IMR-90 (cell line): ENCODE measurements at regions not wholly inside any gene's neighbourhood (a gene's known extent, or its start where the extent isn't known, plus 50 kb on each side); places are given as distances from the start of the nearest gene placed in this dataset.

Experiments used
- ATAC-seq: fragments of 200-7000 bp; cut with Tn5 transposase; 2 replicates; pipeline ENCODE4 v1.9.1; 2020; ENCODE audit warnings: low read depth, mild to moderate bottlenecking, moderate library complexity
- BruUV-seq: library from RNA; stranded (reverse); fragments of 400-500 nt; replicated peaks from 2 replicates; lab custom pipeline; 2021; lab: Mats Ljungman, UMichigan
- CTCF ChIA-PET: fragments of 300-600 bp; formaldehyde crosslinking; extraction: SDS; loops from one replicate; lab custom pipeline; 2021; ENCODE audit warnings: antibody characterized with exemption; lab: Yijun Ruan, JAX
- POLR2A ChIA-PET: fragments of 300-600 bp; sonication (Branson Sonifier 250); formaldehyde crosslinking; loops from one replicate; lab custom pipeline; 2022; ENCODE audit warnings: antibody characterized with exemption; ENCODE audit not compliant: unreplicated experiment; lab: Charles Lee
- DNase-seq: peaks from one replicate; pipeline ENCODE4 v3.0.0; 2013
- H2AFZ ChIP-seq: replicated peaks from 2 replicates; pipeline ENCODE3; 2013; ENCODE audit warnings: low read length, mild to moderate bottlenecking; ENCODE audit not compliant: poor library complexity
- H2AK5ac ChIP-seq: 2 replicates; pipeline ENCODE4 v1.6.1; 2013; ENCODE audit warnings: low read depth, low read length, inconsistent platforms
- H2AK9ac ChIP-seq: replicated peaks from 2 replicates; pipeline ENCODE3; 2013; ENCODE audit warnings: mild to moderate bottlenecking, low read depth, low read length, moderate library complexity; ENCODE audit not compliant: poor library complexity
- H2BK120ac ChIP-seq: 2 replicates; pipeline ENCODE4 v1.6.1; 2013; ENCODE audit warnings: low read depth, low read length, inconsistent platforms
- H2BK15ac ChIP-seq: 3 replicates; pipeline ENCODE4 v1.6.1; 2013; ENCODE audit warnings: low read depth, low read length, inconsistent platforms
- H2BK20ac ChIP-seq: 2 replicates; pipeline ENCODE4 v1.6.1; 2013; ENCODE audit warnings: low read depth, mild to moderate bottlenecking, inconsistent platforms, low read length, moderate library complexity
- H2BK5ac ChIP-seq: 2 replicates; pipeline ENCODE4 v1.6.1; 2013; ENCODE audit warnings: mild to moderate bottlenecking, low read depth, low read length, inconsistent platforms; ENCODE audit not compliant: poor library complexity, severe bottlenecking
- H3K14ac ChIP-seq: replicated peaks from 2 replicates; pipeline ENCODE4 v1.6.1; 2013; ENCODE audit warnings: low read depth, low read length, inconsistent platforms
- H3K18ac ChIP-seq: 2 replicates; pipeline ENCODE4 v1.6.1; 2013; ENCODE audit warnings: low read depth, low read length, control low read depth
- H3K23ac ChIP-seq: 2 replicates; pipeline ENCODE4 v1.6.1; 2013; ENCODE audit warnings: low read depth, low read length, inconsistent platforms
- H3K27ac ChIP-seq: 2 replicates; pipeline ENCODE4 v1.5.1; 2013; ENCODE audit warnings: mild to moderate bottlenecking, control low read depth, low read length; ENCODE audit not compliant: insufficient read depth
- H3K27me3 ChIP-seq: 2 replicates; pipeline ENCODE4 v1.6.1; 2013; ENCODE audit warnings: low read length; ENCODE audit not compliant: control insufficient read depth, insufficient read depth
- H3K36me3 ChIP-seq: 2 replicates; pipeline ENCODE4 v1.6.1; 2013; ENCODE audit warnings: low read length, mixed read lengths; ENCODE audit not compliant: control insufficient read depth, insufficient read depth
- H3K4ac ChIP-seq: 2 replicates; pipeline ENCODE4 v1.6.1; 2013; ENCODE audit warnings: low read depth, low read length, inconsistent platforms
- H3K4me1 ChIP-seq: 2 replicates; pipeline ENCODE4 v1.6.1; 2013; ENCODE audit warnings: low read length, mixed read lengths; ENCODE audit not compliant: control insufficient read depth, insufficient read depth
- H3K4me2 ChIP-seq: 2 replicates; pipeline ENCODE4 v1.6.1; 2013; ENCODE audit warnings: low read depth, mild to moderate bottlenecking, control low read depth, low read length, moderate library complexity
- H3K4me3 ChIP-seq: 2 replicates; pipeline ENCODE4 v1.5.1; 2013; ENCODE audit warnings: low read depth, mild to moderate bottlenecking, control low read depth, low read length, moderate library complexity; ENCODE audit not compliant: insufficient read depth
- H3K56ac ChIP-seq: 2 replicates; pipeline ENCODE4 v1.6.1; 2013; ENCODE audit warnings: low read length, inconsistent platforms; ENCODE audit not compliant: insufficient read depth; ENCODE audit errors: extremely low read depth
- H3K79me1 ChIP-seq, 2 experiments: 2 replicates each; pipeline ENCODE4 v1.6.1; 2013; ENCODE audit warnings: low read length in 2 of 2, inconsistent platforms in 1 of 2, low read depth in 1 of 2
- H3K9ac ChIP-seq: 2 replicates; pipeline ENCODE4 v1.6.1; 2013; ENCODE audit warnings: low read depth, low read length, control low read depth
- H3K9me1 ChIP-seq: 2 replicates; pipeline ENCODE4 v1.6.1; 2013; ENCODE audit warnings: low read length, inconsistent platforms; ENCODE audit not compliant: insufficient read depth
- H3K9me3 ChIP-seq: 2 replicates; pipeline ENCODE4 v1.6.1; 2013; ENCODE audit warnings: low read length; ENCODE audit not compliant: control insufficient read depth, insufficient read depth
- H4K20me1 ChIP-seq: 2 replicates; pipeline ENCODE4 v1.6.1; 2013; ENCODE audit warnings: low read length, inconsistent platforms; ENCODE audit not compliant: insufficient read depth
- H4K5ac ChIP-seq: 2 replicates; pipeline ENCODE4 v1.6.1; 2013; ENCODE audit warnings: mild to moderate bottlenecking, low read depth, low read length, control low read depth
- H4K8ac ChIP-seq, 2 experiments: 2 replicates each; pipeline ENCODE4 v1.6.1; 2013; ENCODE audit warnings: low read depth in 2 of 2, low read length in 2 of 2, control low read depth in 1 of 2, inconsistent platforms in 1 of 2
- H4K91ac ChIP-seq: 2 replicates; pipeline ENCODE4 v1.6.1; 2013; ENCODE audit warnings: low read depth, low read length, inconsistent platforms; ENCODE audit not compliant: insufficient read depth
- BHLHE40 ChIP-seq: fragments of 150-350 bp; IDR thresholded peaks from 2 replicates; pipeline ENCODE4 v1.6.1; 2016; ENCODE audit warnings: mild to moderate bottlenecking, low read depth, low read length
- CEBPB ChIP-seq: IDR thresholded peaks from 2 replicates; pipeline ENCODE4 v1.6.1; 2012; ENCODE audit warnings: low read depth, low read length, improper control_type of control experiment
- CHD1 ChIP-seq: IDR thresholded peaks from 2 replicates; pipeline ENCODE4 v1.6.1; 2012; ENCODE audit warnings: low read depth, low read length, improper control_type of control experiment
- FOS ChIP-seq: fragments of 150-350 bp; IDR thresholded peaks from 2 replicates; pipeline ENCODE4 v1.6.1; 2016; ENCODE audit warnings: low read depth, low read length
- MAFK ChIP-seq: IDR thresholded peaks from 2 replicates; pipeline ENCODE4 v1.6.1; 2012; ENCODE audit warnings: low read depth, low read length, improper control_type of control experiment
- MAZ ChIP-seq: IDR thresholded peaks from 2 replicates; pipeline ENCODE4 v1.6.1; 2012; ENCODE audit warnings: low read depth, mild to moderate bottlenecking, low read length, improper control_type of control experiment, moderate library complexity, borderline replicate concordance
- MXI1 ChIP-seq: IDR thresholded peaks from 2 replicates; pipeline ENCODE4 v1.6.1; 2012; ENCODE audit warnings: low read depth, mild to moderate bottlenecking, low read length, moderate library complexity, borderline replicate concordance
- NFE2L2 ChIP-seq: fragments of 150-350 bp; IDR thresholded peaks from 2 replicates; pipeline ENCODE4 v1.6.1; 2016; ENCODE audit warnings: low read depth, mild to moderate bottlenecking, low read length
- POLR2A ChIP-seq: IDR thresholded peaks from 2 replicates; pipeline ENCODE4 v1.6.1; 2012; ENCODE audit warnings: mild to moderate bottlenecking, low read depth, low read length
- RAD21 ChIP-seq: IDR thresholded peaks from 2 replicates; pipeline ENCODE4 v1.6.1; 2012; ENCODE audit warnings: low read length, improper control_type of control experiment
- RCOR1 ChIP-seq: IDR thresholded peaks from 2 replicates; pipeline ENCODE4 v1.6.1; 2012; ENCODE audit warnings: mild to moderate bottlenecking, low read length, improper control_type of control experiment; ENCODE audit not compliant: insufficient replicate concordance
- RFX5 ChIP-seq: IDR thresholded peaks from 2 replicates; pipeline ENCODE4 v1.8.0; 2012; ENCODE audit warnings: low read depth, mild to moderate bottlenecking, low read length, moderate library complexity
- SMC3 ChIP-seq: fragments of 150-350 bp; IDR thresholded peaks from 2 replicates; pipeline ENCODE4 v1.6.1; 2016; ENCODE audit warnings: low read depth, mild to moderate bottlenecking, antibody characterized with exemption, low read length, moderate library complexity
- WGBS, 2 experiments: methylation state at CpG; one replicate each; pipeline versions ENCODE4 v1.1.5 to v1.1.7; 2013; ENCODE audit warnings: missing lambda C conversion rate in 2 of 2; ENCODE audit not compliant: insufficient read length in 1 of 2; ENCODE audit errors: extremely low coverage in 2 of 2; 5-methylcytosine and 5-hydroxymethylcytosine counted together
- dilution Hi-C: fragments of 300-500 bp; cut with HindIII; formaldehyde crosslinking; loops from one replicate; pipeline ENCODE4 v1.14.3; 2018; ENCODE audit warnings: low sequenced_read_pairs; ENCODE audit not compliant: unreplicated experiment
- in situ Hi-C: fragments of 300-500 bp; cut with MboI; formaldehyde crosslinking; loops from 3 replicates; pipeline ENCODE4 v1.14.3; 2019; ENCODE audit warnings: low sequenced_read_pairs, inconsistent platforms, mixed read lengths
- intact Hi-C: fragments of 100-400 bp; cut with micrococcal nuclease; formaldehyde crosslinking; loops from 2 replicates; pipeline ENCODE4 v1.10.0; 2022
- TF ChIP-seq, protein P1 (sequence below): fragments of 150-350 bp; IDR thresholded peaks from 2 replicates; pipeline ENCODE4 v1.6.1; 2016; ENCODE audit warnings: low read depth, mild to moderate bottlenecking, low read length, moderate library complexity, borderline replicate concordance
- TF ChIP-seq, protein P2 (sequence below): fragments of 150-350 bp; IDR thresholded peaks from 2 replicates; pipeline ENCODE4 v1.6.1; 2017; ENCODE audit warnings: mild to moderate bottlenecking, antibody characterized with exemption, low read length, low read depth
- TF ChIP-seq, protein P3 (sequence below): conservative IDR thresholded peaks from 2 replicates; pipeline ENCODE4 v1.5.1; 2012; ENCODE audit warnings: mild to moderate bottlenecking, low read depth, low read length, improper control_type of control experiment

DNA sequence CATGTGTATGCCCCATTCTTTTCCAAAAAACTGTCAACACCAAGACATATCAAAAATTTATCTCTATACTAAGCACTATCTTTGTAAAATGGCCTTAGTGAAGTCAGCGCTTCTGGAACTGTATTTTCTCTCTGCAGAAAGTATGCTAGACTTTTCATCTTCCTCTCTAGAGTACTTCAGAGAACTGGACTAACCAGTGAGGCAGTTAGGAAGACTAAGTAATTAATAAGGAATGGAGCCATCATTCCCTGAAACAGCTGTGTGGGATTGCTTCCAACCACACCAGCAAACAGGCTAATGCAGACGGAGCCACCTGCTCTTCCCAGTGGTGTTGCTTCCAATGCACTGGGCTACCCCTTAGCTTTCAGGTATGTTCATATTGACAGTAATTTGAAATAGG, 169.1 kb upstream of the FUT9 start:
- H3K9ac ChIP-seq, result no peak overlapping the region
- no peaks in the 10 kb centered on the region for H3K79me1 ChIP-seq
- ATAC-seq (no peak), DNase-seq (no peak)
- H3K56ac ChIP-seq, result no peak overlapping the region
- no TSS peak for BruUV-seq
- no peak overlapping the region for H2AK9ac ChIP-seq
- H3K23ac ChIP-seq, result no peak overlapping the region
- in situ Hi-C loops, result no loop called here
- no peak overlapping the region for H2AK5ac ChIP-seq
- no peak overlapping the region for H3K4me2 ChIP-seq
- H2BK20ac ChIP-seq, result no peak overlapping the region
- no peak overlapping the region for H3K18ac ChIP-seq
- H4K5ac ChIP-seq, result no peak overlapping the region
- no peaks in the 10 kb centered on the region for H3K9me1 ChIP-seq
- no peak overlapping the region for H4K8ac ChIP-seq
- H3K4ac ChIP-seq, result no peak overlapping the region
- WGBS, 2 experiments, result no CpG with 5 or more reads among the region's 2 CpGs
- H3K27ac ChIP-seq, result no peak overlapping the region
- H2BK15ac ChIP-seq, result no peak overlapping the region
- ChIA-PET CTCF (no interaction called here), POLR2A (no interaction called here)
- intact Hi-C loops, result no loop called here
- peaks cover 7% of the 10 kb centered on the region; the same call in 1 of the 2 replicates for H3K9me3 ChIP-seq
- no peak overlapping the region for H4K91ac ChIP-seq
- H3K4me3 ChIP-seq, result no peak overlapping the region
- no peak overlapping the region for H3K14ac ChIP-seq
- H3K4me1 ChIP-seq, result no peaks in the 10 kb centered on the region
- H3K27me3 ChIP-seq, result no peaks in the 10 kb centered on the region
- H2BK5ac ChIP-seq, result no peak overlapping the region
- H2AFZ ChIP-seq, result no peak overlapping the region
- H4K20me1 ChIP-seq, result no peaks in the 10 kb centered on the region
- no peak overlapping the region for H2BK120ac ChIP-seq
- dilution Hi-C loops, result no loop called here
- H3K36me3 ChIP-seq, result no peaks in the 10 kb centered on the region
- TF ChIP-seq BHLHE40, result no peak
- no peak for TF ChIP-seq POLR2A
- no peak for TF ChIP-seq FOS
- TF ChIP-seq CHD1, result no peak
- TF ChIP-seq MAZ, result no peak
- no peak for TF ChIP-seq MXI1
- TF ChIP-seq, protein P1, sequence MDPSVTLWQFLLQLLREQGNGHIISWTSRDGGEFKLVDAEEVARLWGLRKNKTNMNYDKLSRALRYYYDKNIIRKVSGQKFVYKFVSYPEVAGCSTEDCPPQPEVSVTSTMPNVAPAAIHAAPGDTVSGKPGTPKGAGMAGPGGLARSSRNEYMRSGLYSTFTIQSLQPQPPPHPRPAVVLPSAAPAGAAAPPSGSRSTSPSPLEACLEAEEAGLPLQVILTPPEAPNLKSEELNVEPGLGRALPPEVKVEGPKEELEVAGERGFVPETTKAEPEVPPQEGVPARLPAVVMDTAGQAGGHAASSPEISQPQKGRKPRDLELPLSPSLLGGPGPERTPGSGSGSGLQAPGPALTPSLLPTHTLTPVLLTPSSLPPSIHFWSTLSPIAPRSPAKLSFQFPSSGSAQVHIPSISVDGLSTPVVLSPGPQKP, result no peak
- no peak for TF ChIP-seq RCOR1
- no peak for TF ChIP-seq SMC3
- TF ChIP-seq MAFK, result no peak
- TF ChIP-seq, protein P2, sequence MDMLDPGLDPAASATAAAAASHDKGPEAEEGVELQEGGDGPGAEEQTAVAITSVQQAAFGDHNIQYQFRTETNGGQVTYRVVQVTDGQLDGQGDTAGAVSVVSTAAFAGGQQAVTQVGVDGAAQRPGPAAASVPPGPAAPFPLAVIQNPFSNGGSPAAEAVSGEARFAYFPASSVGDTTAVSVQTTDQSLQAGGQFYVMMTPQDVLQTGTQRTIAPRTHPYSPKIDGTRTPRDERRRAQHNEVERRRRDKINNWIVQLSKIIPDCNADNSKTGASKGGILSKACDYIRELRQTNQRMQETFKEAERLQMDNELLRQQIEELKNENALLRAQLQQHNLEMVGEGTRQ, result no peak
- TF ChIP-seq CEBPB, result no peak
- TF ChIP-seq, protein P3, sequence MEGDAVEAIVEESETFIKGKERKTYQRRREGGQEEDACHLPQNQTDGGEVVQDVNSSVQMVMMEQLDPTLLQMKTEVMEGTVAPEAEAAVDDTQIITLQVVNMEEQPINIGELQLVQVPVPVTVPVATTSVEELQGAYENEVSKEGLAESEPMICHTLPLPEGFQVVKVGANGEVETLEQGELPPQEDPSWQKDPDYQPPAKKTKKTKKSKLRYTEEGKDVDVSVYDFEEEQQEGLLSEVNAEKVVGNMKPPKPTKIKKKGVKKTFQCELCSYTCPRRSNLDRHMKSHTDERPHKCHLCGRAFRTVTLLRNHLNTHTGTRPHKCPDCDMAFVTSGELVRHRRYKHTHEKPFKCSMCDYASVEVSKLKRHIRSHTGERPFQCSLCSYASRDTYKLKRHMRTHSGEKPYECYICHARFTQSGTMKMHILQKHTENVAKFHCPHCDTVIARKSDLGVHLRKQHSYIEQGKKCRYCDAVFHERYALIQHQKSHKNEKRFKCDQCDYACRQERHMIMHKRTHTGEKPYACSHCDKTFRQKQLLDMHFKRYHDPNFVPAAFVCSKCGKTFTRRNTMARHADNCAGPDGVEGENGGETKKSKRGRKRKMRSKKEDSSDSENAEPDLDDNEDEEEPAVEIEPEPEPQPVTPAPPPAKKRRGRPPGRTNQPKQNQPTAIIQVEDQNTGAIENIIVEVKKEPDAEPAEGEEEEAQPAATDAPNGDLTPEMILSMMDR, result no peak
- no peak for TF ChIP-seq RFX5
- TF ChIP-seq RAD21, result no peak
- no peak for TF ChIP-seq NFE2L2
